ENCODE measurements at regions not wholly inside any gene's neighbourhood (a gene's known extent, or its start where the extent isn't known, plus 50 kb on each side); places are given as distances from the start of the nearest gene placed in this dataset.

- TF ChIP-seq, protein P1, sequence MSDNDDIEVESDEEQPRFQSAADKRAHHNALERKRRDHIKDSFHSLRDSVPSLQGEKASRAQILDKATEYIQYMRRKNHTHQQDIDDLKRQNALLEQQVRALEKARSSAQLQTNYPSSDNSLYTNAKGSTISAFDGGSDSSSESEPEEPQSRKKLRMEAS (IDR thresholded peaks at IDR 0.05) = no peak
- TF ChIP-seq EP300 (IDR thresholded peaks at IDR 0.05; ENCODE audit: borderline replicate concordance) = no peak
- no peak for TF ChIP-seq EGR1 (IDR thresholded peaks at IDR 0.05)
- no peak for TF ChIP-seq ZBTB7A (IDR thresholded peaks at IDR 0.05; ENCODE audit: low read depth)
- TF ChIP-seq, protein P2, sequence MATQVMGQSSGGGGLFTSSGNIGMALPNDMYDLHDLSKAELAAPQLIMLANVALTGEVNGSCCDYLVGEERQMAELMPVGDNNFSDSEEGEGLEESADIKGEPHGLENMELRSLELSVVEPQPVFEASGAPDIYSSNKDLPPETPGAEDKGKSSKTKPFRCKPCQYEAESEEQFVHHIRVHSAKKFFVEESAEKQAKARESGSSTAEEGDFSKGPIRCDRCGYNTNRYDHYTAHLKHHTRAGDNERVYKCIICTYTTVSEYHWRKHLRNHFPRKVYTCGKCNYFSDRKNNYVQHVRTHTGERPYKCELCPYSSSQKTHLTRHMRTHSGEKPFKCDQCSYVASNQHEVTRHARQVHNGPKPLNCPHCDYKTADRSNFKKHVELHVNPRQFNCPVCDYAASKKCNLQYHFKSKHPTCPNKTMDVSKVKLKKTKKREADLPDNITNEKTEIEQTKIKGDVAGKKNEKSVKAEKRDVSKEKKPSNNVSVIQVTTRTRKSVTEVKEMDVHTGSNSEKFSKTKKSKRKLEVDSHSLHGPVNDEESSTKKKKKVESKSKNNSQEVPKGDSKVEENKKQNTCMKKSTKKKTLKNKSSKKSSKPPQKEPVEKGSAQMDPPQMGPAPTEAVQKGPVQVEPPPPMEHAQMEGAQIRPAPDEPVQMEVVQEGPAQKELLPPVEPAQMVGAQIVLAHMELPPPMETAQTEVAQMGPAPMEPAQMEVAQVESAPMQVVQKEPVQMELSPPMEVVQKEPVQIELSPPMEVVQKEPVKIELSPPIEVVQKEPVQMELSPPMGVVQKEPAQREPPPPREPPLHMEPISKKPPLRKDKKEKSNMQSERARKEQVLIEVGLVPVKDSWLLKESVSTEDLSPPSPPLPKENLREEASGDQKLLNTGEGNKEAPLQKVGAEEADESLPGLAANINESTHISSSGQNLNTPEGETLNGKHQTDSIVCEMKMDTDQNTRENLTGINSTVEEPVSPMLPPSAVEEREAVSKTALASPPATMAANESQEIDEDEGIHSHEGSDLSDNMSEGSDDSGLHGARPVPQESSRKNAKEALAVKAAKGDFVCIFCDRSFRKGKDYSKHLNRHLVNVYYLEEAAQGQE (IDR thresholded peaks at IDR 0.05; ENCODE audit: low read depth) = no peak
- no peak for TF ChIP-seq RAD21 (IDR thresholded peaks at IDR 0.05; ENCODE audit: low read depth)
- TF ChIP-seq YY1 (IDR thresholded peaks at IDR 0.05; ENCODE audit: low read depth) = no peak
- no peak for TF ChIP-seq TAF1 (IDR thresholded peaks at IDR 0.05; ENCODE audit: low read depth)
- TF ChIP-seq TCF12 (IDR thresholded peaks at IDR 0.05; ENCODE audit: low read depth) = no peak
- TF ChIP-seq FOXM1 (IDR thresholded peaks at IDR 0.05; ENCODE audit: borderline replicate concordance, low read depth) = no peak
- TF ChIP-seq TEAD4 (IDR thresholded peaks at IDR 0.05) = no peak
- no peak for TF ChIP-seq CREB1 (IDR thresholded peaks at IDR 0.05; ENCODE audit: low read depth)
- TF ChIP-seq, protein P3, sequence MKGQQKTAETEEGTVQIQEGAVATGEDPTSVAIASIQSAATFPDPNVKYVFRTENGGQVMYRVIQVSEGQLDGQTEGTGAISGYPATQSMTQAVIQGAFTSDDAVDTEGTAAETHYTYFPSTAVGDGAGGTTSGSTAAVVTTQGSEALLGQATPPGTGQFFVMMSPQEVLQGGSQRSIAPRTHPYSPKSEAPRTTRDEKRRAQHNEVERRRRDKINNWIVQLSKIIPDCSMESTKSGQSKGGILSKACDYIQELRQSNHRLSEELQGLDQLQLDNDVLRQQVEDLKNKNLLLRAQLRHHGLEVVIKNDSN (IDR thresholded peaks at IDR 0.05) = no peak
These were observed 106.2 kb downstream of the INHBB start for GRCh38 chr2:120452131-120452530.
